GM21576 (cell line): ENCODE measurements at regions not wholly inside any gene's neighbourhood (a gene's known extent, or its start where the extent isn't known, plus 50 kb on each side); places are given as distances from the start of the nearest gene placed in this dataset.
A peak's percentile ranks its signal among the peaks of the same experiment; 100 is the strongest.
"Not testable (repeated sequence)": the region's sequence is repeated elsewhere in the genome, so short reads cannot be mapped to it uniquely, and the experiment has no call there.

Experiments
- ATAC-seq: cut with Tn5 transposase; IDR thresholded peaks from one replicate; pipeline ENCODE4 v1.9.1; 2021; ENCODE audit warnings: mild to moderate bottlenecking, moderate library complexity; ENCODE audit not compliant: unreplicated experiment

- ATAC-seq: no peak
Measured at GRCh38 chr6:56749632-56750151, 107.0 kb upstream of the DST start.

GRCh38 chr6:56746767-56747504 lies 104.2 kb upstream of the DST start:
- no peak for ATAC-seq

GRCh38 chr6:56745971-56746370 lies 103.3 kb upstream of the DST start:
- ATAC-seq: no peak

GRCh38 chr6:56745081-56745480 lies 102.4 kb upstream of the DST start:
- ATAC-seq: no peak

GRCh38 chr6:56744528-56744927 lies 101.8 kb upstream of the DST start:
- no peak for ATAC-seq

GRCh38 chr6:56742122-56742791 lies 99.6 kb upstream of the DST start:
- ATAC-seq: peak; percentile 81

GRCh38 chr6:56741472-56741871 lies 98.8 kb upstream of the DST start:
- no peak for ATAC-seq

GRCh38 chr6:56739836-56740815 lies 97.4 kb upstream of the DST start:
- ATAC-seq: no peak

- ATAC-seq: no peak
Measured at GRCh38 chr6:56736804-56737203, 94.1 kb upstream of the DST start.

GRCh38 chr6:56734335-56734734 lies 91.6 kb upstream of the DST start:
- ATAC-seq: no peak

- ATAC-seq: no peak
Measured at GRCh38 chr6:56733211-56733697, 90.6 kb upstream of the DST start.

GRCh38 chr6:56732517-56732916 lies 89.8 kb upstream of the DST start:
- ATAC-seq: no peak

- ATAC-seq: no peak
Measured at GRCh38 chr6:56730663-56731529, 88.2 kb upstream of the DST start.

- no peak for ATAC-seq
Measured at GRCh38 chr6:56729719-56730118, 87.0 kb upstream of the DST start.

GRCh38 chr6:56729166-56729565 lies 86.5 kb upstream of the DST start:
- not testable (repeated sequence) for ATAC-seq

GRCh38 chr6:56727097-56727850 lies 84.6 kb upstream of the DST start:
- ATAC-seq: no peak

GRCh38 chr6:56725254-56725653 lies 82.6 kb upstream of the DST start:
- no peak for ATAC-seq

GRCh38 chr6:56724455-56724854 lies 81.8 kb upstream of the DST start:
- no peak for ATAC-seq

GRCh38 chr6:56720882-56721281 lies 78.2 kb upstream of the DST start:
- ATAC-seq: no peak
